ACC112 (cell line): ENCODE measurements at regions not wholly inside any gene's neighbourhood (a gene's known extent, or its start where the extent isn't known, plus 50 kb on each side); places are given as distances from the start of the nearest gene placed in this dataset.

Source experiments
- H2AFZ ChIP-seq: fragments of 200-600 bp; sonication (generic); one replicate; pipeline ENCODE4 v1.6.0; 2017; ENCODE audit warnings: antibody characterized with exemption, low read length; ENCODE audit not compliant: unreplicated experiment
- H3K27ac ChIP-seq: fragments of 200-600 bp; sonication (generic); 2 replicates; pipeline ENCODE4 v1.5.1; 2014; ENCODE audit warnings: low read depth, mild to moderate bottlenecking, antibody characterized with exemption, low read length, moderate library complexity
- H3K27me3 ChIP-seq: fragments of 200-600 bp; sonication (generic); 2 replicates; pipeline ENCODE4 v1.6.1; 2014; ENCODE audit warnings: mild to moderate bottlenecking, antibody characterized with exemption, low read length, moderate library complexity, mixed read lengths; ENCODE audit not compliant: insufficient read depth
- H3K36me3 ChIP-seq: fragments of 200-600 bp; sonication (generic); 2 replicates; pipeline ENCODE4 v1.6.1; 2016; ENCODE audit warnings: mild to moderate bottlenecking, antibody characterized with exemption, low read length, moderate library complexity, mixed read lengths; ENCODE audit not compliant: insufficient read depth
- H3K4me1 ChIP-seq: fragments of 200-600 bp; sonication (generic); one replicate; pipeline ENCODE4 v1.6.1; 2016; ENCODE audit warnings: low read length, mixed read lengths; ENCODE audit not compliant: insufficient read depth, unreplicated experiment, control insufficient read depth
- H3K4me3 ChIP-seq: fragments of 200-600 bp; sonication (generic); 2 replicates; pipeline ENCODE4 v1.5.1; 2014; ENCODE audit warnings: mild to moderate bottlenecking, low read depth, low read length
- H3K79me2 ChIP-seq: fragments of 200-600 bp; sonication (generic); one replicate; pipeline ENCODE4 v1.6.0; 2016; ENCODE audit warnings: low read length; ENCODE audit not compliant: control insufficient read depth, unreplicated experiment, insufficient read depth

DNA sequence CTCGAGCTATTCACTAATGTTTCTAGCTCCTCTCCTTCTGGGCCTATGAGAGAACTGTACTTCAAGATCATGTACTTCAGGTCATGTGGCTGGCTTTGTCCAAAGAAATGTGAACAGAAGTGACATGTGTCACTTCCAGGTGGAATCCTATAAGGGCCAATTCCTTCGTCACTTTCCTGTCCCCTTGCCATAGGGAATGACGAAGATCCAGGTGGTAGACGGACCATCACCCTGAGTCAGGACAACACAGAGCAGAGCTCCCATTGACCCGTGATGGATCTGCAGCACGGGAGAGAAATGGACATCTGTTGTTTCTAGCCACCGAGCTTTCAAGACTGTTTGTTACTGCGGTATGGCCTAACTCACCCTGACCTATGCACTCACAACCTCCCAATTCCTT lies 157.0 kb downstream of the DRD1 start:
- no peaks in the 10 kb centered on the region for H3K27me3 ChIP-seq
- no peak overlapping the region for H3K4me3 ChIP-seq
- peaks cover 15% of the 10 kb centered on the region for H3K4me1 ChIP-seq
- no peak overlapping the region for H3K27ac ChIP-seq
- H3K79me2 ChIP-seq = no peaks in the 10 kb centered on the region
- H2AFZ ChIP-seq = no peak overlapping the region
- H3K36me3 ChIP-seq = no peaks in the 10 kb centered on the region

GRCh38 chr5:175285261-175285660 lies 158.7 kb downstream of the DRD1 start:
- Histone ChIP-seq H2AFZ (no peak overlapping the region), H3K27ac (no peak overlapping the region), H3K27me3 (no peaks in the 10 kb centered on the region), H3K79me2 (no peaks in the 10 kb centered on the region), H3K36me3 (no peaks in the 10 kb centered on the region), H3K4me3 (no peak overlapping the region), H3K4me1 (peaks cover 15% of the 10 kb centered on the region)

DNA sequence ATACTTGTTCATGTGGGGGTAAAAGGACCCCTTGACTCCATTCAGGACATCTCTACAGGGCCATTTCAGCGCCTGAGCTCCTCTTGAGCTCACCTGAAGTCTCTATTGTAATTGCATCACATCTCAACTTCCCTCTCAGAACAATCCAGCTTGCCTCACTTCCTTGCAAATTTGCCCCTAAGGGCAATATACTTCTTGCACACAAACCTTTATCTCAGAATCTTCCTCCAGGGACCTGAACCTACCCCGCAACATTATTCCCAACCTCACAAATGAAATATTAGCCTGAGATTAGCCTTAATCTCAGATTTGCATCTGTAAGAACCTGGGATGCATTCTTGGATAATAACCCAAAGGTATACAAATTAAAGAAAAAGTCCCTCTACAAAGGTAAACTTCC lies 159.2 kb downstream of the DRD1 start:
- H3K27ac ChIP-seq = no peak overlapping the region

DNA sequence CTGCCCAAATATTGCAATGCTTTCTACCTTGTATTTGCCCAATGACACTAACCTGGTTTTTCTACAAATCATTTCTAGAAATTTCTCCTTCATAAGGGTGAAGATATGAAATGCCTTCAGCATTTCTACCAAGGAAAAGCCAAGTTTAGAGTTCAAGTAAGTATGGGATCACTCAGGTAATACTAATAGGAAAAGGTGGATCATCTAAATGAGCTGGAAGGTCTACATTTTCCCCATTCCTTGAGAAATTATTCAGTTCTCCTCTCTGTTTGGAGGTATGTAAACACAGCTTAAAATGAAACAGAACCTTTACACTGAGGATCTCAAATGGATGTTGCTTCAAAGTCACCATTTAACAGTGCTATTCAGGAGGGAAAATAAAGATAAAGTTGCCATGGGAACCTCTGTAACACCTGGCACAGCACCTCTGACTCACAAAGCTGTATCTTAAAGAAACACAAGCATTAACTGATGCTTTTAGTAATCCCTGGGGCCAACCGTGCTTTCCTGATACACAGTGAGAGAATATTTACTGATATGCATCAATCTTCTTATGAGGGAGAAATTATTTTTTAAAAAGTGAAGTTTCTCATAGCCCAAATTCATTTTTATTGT lies 161.3 kb downstream of the DRD1 start:
- H3K4me3 ChIP-seq = no peak overlapping the region
- H2AFZ ChIP-seq = no peak overlapping the region
- no peaks in the 10 kb centered on the region for H3K27me3 ChIP-seq
- H3K79me2 ChIP-seq = no peaks in the 10 kb centered on the region
- no peaks in the 10 kb centered on the region for H3K36me3 ChIP-seq
- H3K27ac ChIP-seq = no peak overlapping the region
- H3K4me1 ChIP-seq = peaks cover 12% of the 10 kb centered on the region

More for the DNA sequence above, 159.2 kb downstream of the DRD1 start:
- H2AFZ ChIP-seq = no peak overlapping the region
- no peaks in the 10 kb centered on the region for H3K27me3 ChIP-seq
- H3K4me3 ChIP-seq = no peak overlapping the region
- no peaks in the 10 kb centered on the region for H3K36me3 ChIP-seq
- peaks cover 15% of the 10 kb centered on the region for H3K4me1 ChIP-seq
- no peaks in the 10 kb centered on the region for H3K79me2 ChIP-seq

- H3K36me3 ChIP-seq = no peaks in the 10 kb centered on the region
- H2AFZ ChIP-seq = no peak overlapping the region
- no peak overlapping the region for H3K4me3 ChIP-seq
- H3K27ac ChIP-seq = no peak overlapping the region
- H3K79me2 ChIP-seq = no peaks in the 10 kb centered on the region
- H3K4me1 ChIP-seq = peaks cover 12% of the 10 kb centered on the region
- H3K27me3 ChIP-seq = no peaks in the 10 kb centered on the region
These were observed 162.3 kb downstream of the DRD1 start for GRCh38 chr5:175281714-175282113.

- H3K79me2 ChIP-seq = no peaks in the 10 kb centered on the region
These were observed 162.7 kb downstream of the DRD1 start for GRCh38 chr5:175281257-175281656.

DNA sequence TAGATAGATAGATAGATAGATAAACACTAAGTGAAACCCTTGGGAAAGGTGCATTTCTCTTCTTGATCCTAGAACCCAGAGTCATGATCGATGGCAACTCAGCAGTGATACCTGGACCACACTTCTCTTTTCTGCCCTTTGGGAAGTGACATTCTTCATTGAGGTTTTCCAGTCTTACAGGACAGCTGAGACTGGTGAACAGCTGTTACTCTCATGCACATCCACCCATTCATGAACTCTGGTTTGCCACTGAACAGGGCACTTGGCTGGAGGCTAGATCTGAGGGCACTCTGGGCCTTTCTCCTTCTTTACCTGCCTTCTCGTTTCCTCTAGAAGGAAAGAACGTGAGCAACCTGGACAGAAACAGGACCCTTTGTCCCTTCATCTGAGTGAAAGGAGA lies 164.5 kb downstream of the DRD1 start:
- Histone ChIP-seq H3K4me1 (no peaks in the 10 kb centered on the region), H3K27me3 (no peaks in the 10 kb centered on the region), H3K4me3 (no peak overlapping the region), H2AFZ (no peak overlapping the region), H3K36me3 (no peaks in the 10 kb centered on the region), H3K27ac (no peak overlapping the region), H3K79me2 (no peaks in the 10 kb centered on the region)

More at GRCh38 chr5:175281257-175281656, 162.7 kb downstream of the DRD1 start:
- peaks cover 12% of the 10 kb centered on the region for H3K4me1 ChIP-seq
- no peak overlapping the region for H3K4me3 ChIP-seq
- no peaks in the 10 kb centered on the region for H3K27me3 ChIP-seq
- no peak overlapping the region for H2AFZ ChIP-seq
- no peak overlapping the region for H3K27ac ChIP-seq
- H3K36me3 ChIP-seq = no peaks in the 10 kb centered on the region

- Histone ChIP-seq H3K36me3 (no peaks in the 10 kb centered on the region), H2AFZ (no peak overlapping the region), H3K27ac (no peak overlapping the region), H3K79me2 (no peaks in the 10 kb centered on the region), H3K27me3 (no peaks in the 10 kb centered on the region), H3K4me1 (no peaks in the 10 kb centered on the region), H3K4me3 (no peak overlapping the region)
These were observed 168.2 kb downstream of the DRD1 start for GRCh38 chr5:175275748-175276147.

DNA sequence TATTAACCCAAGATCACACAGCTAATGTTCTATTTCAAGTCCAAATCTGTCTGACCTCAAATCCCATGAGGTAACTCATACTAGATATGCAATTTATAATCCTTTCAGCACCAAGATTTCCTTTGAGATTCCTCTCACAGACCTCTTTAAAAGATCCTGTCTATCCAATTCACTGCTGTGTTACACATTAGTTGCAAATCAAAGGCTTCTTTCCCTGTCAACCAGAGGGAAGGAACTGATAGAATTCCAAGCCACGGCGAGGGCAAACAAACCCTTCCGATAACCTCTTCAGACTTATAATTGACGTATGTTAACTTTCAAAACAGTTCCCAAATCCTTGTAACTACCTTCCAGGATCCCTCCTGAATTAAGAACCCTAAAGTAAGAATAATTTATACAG lies 168.9 kb downstream of the DRD1 start:
- H2AFZ ChIP-seq = no peak overlapping the region
- H3K36me3 ChIP-seq = no peaks in the 10 kb centered on the region
- H3K4me3 ChIP-seq = no peak overlapping the region
- H3K79me2 ChIP-seq = no peaks in the 10 kb centered on the region
- no peaks in the 10 kb centered on the region for H3K4me1 ChIP-seq
- no peak overlapping the region for H3K27ac ChIP-seq
- H3K27me3 ChIP-seq = no peaks in the 10 kb centered on the region

DNA sequence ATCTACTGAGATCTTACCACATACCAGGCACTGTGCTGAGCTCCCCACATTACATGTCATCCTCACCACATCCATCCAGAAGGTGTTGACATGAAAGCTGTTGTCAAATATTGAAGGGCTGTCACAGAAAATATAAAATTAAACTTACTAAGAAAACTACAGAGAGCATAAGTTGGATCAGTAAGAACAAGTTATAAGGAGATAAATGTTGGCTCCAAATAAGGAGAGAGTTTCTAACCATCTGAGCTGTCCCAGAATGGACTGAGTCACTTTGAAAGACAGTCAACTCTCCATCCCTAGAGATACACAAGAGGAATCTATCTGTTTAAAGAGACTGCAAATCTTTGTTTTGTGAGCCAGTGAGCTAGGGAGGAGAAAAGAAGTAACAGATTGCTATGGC lies 169.8 kb downstream of the DRD1 start:
- Histone ChIP-seq H3K27me3 (no peaks in the 10 kb centered on the region), H3K4me3 (no peak overlapping the region), H3K36me3 (no peaks in the 10 kb centered on the region), H3K27ac (no peak overlapping the region), H2AFZ (no peak overlapping the region), H3K4me1 (no peaks in the 10 kb centered on the region), H3K79me2 (no peaks in the 10 kb centered on the region)

- Histone ChIP-seq H3K4me1 (peaks cover 4% of the 10 kb centered on the region), H3K4me3 (no peak overlapping the region), H2AFZ (no peak overlapping the region), H3K79me2 (no peaks in the 10 kb centered on the region), H3K36me3 (no peaks in the 10 kb centered on the region), H3K27me3 (no peaks in the 10 kb centered on the region), H3K27ac (no peak overlapping the region)
These were observed 179.6 kb downstream of the DRD1 start for GRCh38 chr5:175264406-175264805.
